ENCODE measurements at regions not wholly inside any gene's neighbourhood (a gene's known extent, or its start where the extent isn't known, plus 50 kb on each side); places are given as distances from the start of the nearest gene placed in this dataset.

- TF ChIP-seq YY1 (IDR thresholded peaks at IDR 0.05; ENCODE audit: insufficient read depth, insufficient read length): no peak
- TF ChIP-seq ZNF274 (IDR thresholded peaks at IDR 0.05; ENCODE audit: low read depth, low read length): no peak
- TF ChIP-seq SUZ12 (IDR thresholded peaks at IDR 0.05; ENCODE audit: extremely low read depth, insufficient read depth, insufficient read length): no peak
Observed at GRCh38 chr13:91295712-91296410, 51.6 kb upstream of the MIR17HG start.
